Neural cell (in vitro differentiated cells): ENCODE measurements at regions not wholly inside any gene's neighbourhood (a gene's known extent, or its start where the extent isn't known, plus 50 kb on each side); places are given as distances from the start of the nearest gene placed in this dataset.

Source experiments
- EP300 ChIP-seq: fragments of 450-650 bp; conservative IDR thresholded peaks from 2 replicates; pipeline ENCODE4 v1.6.1; 2014; ENCODE audit warnings: antibody characterized with exemption, mild to moderate bottlenecking, moderate library complexity; ENCODE audit not compliant: poor library complexity, severe bottlenecking
- EZH2 ChIP-seq: fragments of 200-600, 300-800 bp; shearing (Covaris generic), sonication (generic); IDR thresholded peaks from 2 replicates; pipeline ENCODE4 v1.6.1; 2014; ENCODE audit warnings: antibody characterized with exemption, low read length, borderline replicate concordance, mild to moderate bottlenecking; ENCODE audit not compliant: insufficient read depth, poor library complexity, severe bottlenecking
- MXI1 ChIP-seq: fragments of 450-650 bp; conservative IDR thresholded peaks from 2 replicates; pipeline ENCODE4 v1.6.1; 2014; ENCODE audit warnings: antibody characterized with exemption, mild to moderate bottlenecking; ENCODE audit not compliant: poor library complexity, severe bottlenecking
- RAD21 ChIP-seq: fragments of 450-650 bp; conservative IDR thresholded peaks from 2 replicates; pipeline ENCODE4 v1.6.1; 2014; ENCODE audit warnings: antibody characterized with exemption, mild to moderate bottlenecking, moderate library complexity
- SMC3 ChIP-seq: fragments of 450-650 bp; conservative IDR thresholded peaks from 2 replicates; pipeline ENCODE4 v1.6.1; 2014; ENCODE audit warnings: antibody characterized with exemption, mild to moderate bottlenecking, moderate library complexity; ENCODE audit not compliant: poor library complexity
- TAF1 ChIP-seq: IDR thresholded peaks from 2 replicates; pipeline ENCODE4 v1.6.1; 2012; ENCODE audit warnings: low read depth
- TF ChIP-seq, protein P1 (sequence below): fragments of 450-650 bp; IDR thresholded peaks from 2 replicates; pipeline ENCODE4 v1.5.1; 2014; ENCODE audit warnings: antibody characterized with exemption, mild to moderate bottlenecking, moderate library complexity; ENCODE audit not compliant: poor library complexity, severe bottlenecking

DNA sequence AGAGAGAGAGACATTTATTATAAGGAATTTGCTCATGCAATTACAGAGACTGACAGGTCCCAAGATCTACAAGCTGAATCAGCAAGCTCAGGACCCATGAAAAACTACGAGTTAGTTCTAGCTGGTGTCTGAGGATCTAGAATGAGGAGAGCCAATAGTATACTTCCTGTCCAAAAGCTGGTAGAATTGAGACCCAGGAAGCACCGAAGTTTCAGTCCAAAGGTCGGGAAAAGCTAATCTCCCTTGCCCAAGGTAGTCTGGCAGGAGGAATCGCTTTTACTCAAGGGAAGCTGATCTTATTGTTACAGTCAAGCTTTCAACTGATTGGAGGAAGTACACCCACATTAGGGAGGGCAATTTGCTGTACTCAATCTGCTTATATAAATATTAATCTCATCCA lies 389.6 kb downstream of the ADCYAP1 start:
- TF ChIP-seq SMC3 (no peak), MXI1 (no peak), EP300 (no peak), EZH2 (no peak), TAF1 (no peak), RAD21 (no peak)
- TF ChIP-seq, protein P1, sequence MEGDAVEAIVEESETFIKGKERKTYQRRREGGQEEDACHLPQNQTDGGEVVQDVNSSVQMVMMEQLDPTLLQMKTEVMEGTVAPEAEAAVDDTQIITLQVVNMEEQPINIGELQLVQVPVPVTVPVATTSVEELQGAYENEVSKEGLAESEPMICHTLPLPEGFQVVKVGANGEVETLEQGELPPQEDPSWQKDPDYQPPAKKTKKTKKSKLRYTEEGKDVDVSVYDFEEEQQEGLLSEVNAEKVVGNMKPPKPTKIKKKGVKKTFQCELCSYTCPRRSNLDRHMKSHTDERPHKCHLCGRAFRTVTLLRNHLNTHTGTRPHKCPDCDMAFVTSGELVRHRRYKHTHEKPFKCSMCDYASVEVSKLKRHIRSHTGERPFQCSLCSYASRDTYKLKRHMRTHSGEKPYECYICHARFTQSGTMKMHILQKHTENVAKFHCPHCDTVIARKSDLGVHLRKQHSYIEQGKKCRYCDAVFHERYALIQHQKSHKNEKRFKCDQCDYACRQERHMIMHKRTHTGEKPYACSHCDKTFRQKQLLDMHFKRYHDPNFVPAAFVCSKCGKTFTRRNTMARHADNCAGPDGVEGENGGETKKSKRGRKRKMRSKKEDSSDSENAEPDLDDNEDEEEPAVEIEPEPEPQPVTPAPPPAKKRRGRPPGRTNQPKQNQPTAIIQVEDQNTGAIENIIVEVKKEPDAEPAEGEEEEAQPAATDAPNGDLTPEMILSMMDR = no peak
